ENCODE measurements at regions not wholly inside any gene's neighbourhood (a gene's known extent, or its start where the extent isn't known, plus 50 kb on each side); places are given as distances from the start of the nearest gene placed in this dataset.

GRCh38 chr2:173602153-173602795 lies 247.6 kb downstream of the CDCA7 start:
- no peaks in the 10 kb centered on the region for H3K4me1 Mint-ChIP-seq
- ChIA-PET CTCF (no interaction called here), POLR2A (no interaction called here)
- no peak overlapping the region for H3K4me3 ChIP-seq (ENCODE audit: low read length)
- peaks cover 8 to 29% (median 22%) of the 10 kb centered on the region in 5 donors for H3K27me3 Mint-ChIP-seq
- H3K9me3 Mint-ChIP-seq = peaks cover 0 to 18% (median 0%) of the 10 kb centered on the region in 11 donors
- no peak overlapping the region for H3K4me3 Mint-ChIP-seq
- H3K9me3 ChIP-seq (ENCODE audit: control insufficient read depth in 2 of 3, low read length in 3 of 3) = no peaks in the 10 kb centered on the region
- H3K4me1 ChIP-seq (ENCODE audit: control insufficient read depth in 2 of 2, insufficient read depth in 2 of 2, low read length in 2 of 2) = no peaks in the 10 kb centered on the region
- H3K27ac ChIP-seq (ENCODE audit: low read depth, low read length) = no peak overlapping the region
- H3K27me3 ChIP-seq (ENCODE audit: control insufficient read depth in 2 of 2, insufficient read depth in 2 of 2, low read length in 2 of 2) = no peaks in the 10 kb centered on the region
- intact Hi-C loops (cut with micrococcal nuclease) = no loop called here
- H3K36me3 Mint-ChIP-seq = no peaks in the 10 kb centered on the region
- no peak for ATAC-seq
- no peaks in the 10 kb centered on the region for H3K36me3 ChIP-seq (ENCODE audit: control insufficient read depth in 2 of 3, insufficient read depth in 3 of 3, low read length in 3 of 3)
- no peak for DNase-seq
- H3K27ac Mint-ChIP-seq = no peak overlapping the region

- H3K27ac ChIP-seq (ENCODE audit: low read depth, low read length) = no peak overlapping the region
- Mint-ChIP-seq H3K27me3 (peaks cover 13 to 48% (median 45%) of the 10 kb centered on the region in 5 donors), H3K27ac (no peak overlapping the region), H3K4me1 (no peaks in the 10 kb centered on the region), H3K36me3 (no peaks in the 10 kb centered on the region), H3K4me3 (no peak overlapping the region), H3K9me3 (peaks cover 0 to 10% (median 0%) of the 10 kb centered on the region in 11 donors)
- no peaks in the 10 kb centered on the region for H3K27me3 ChIP-seq (ENCODE audit: control insufficient read depth in 2 of 2, insufficient read depth in 2 of 2, low read length in 2 of 2)
- DNase-seq (no peak), ATAC-seq (no peak)
- intact Hi-C loops (cut with micrococcal nuclease) = no loop called here
- ChIA-PET CTCF (no interaction called here), POLR2A (no interaction called here)
- no peaks in the 10 kb centered on the region for H3K4me1 ChIP-seq (ENCODE audit: control insufficient read depth in 2 of 2, insufficient read depth in 2 of 2, low read length in 2 of 2)
- H3K36me3 ChIP-seq (ENCODE audit: control insufficient read depth in 2 of 3, insufficient read depth in 3 of 3, low read length in 3 of 3) = no peaks in the 10 kb centered on the region
- H3K4me3 ChIP-seq (ENCODE audit: low read length) = no peak overlapping the region
- no peaks in the 10 kb centered on the region for H3K9me3 ChIP-seq (ENCODE audit: control insufficient read depth in 2 of 3, low read length in 3 of 3)
Observed at GRCh38 chr2:173605994-173606393, 251.3 kb downstream of the CDCA7 start.

- POLR2A ChIA-PET = no interaction called here
- no peaks in the 10 kb centered on the region for H3K36me3 Mint-ChIP-seq
- DNase-seq = no peak
- no peaks in the 10 kb centered on the region for H3K4me1 ChIP-seq (ENCODE audit: control insufficient read depth in 2 of 2, insufficient read depth in 2 of 2, low read length in 2 of 2)
- no peaks in the 10 kb centered on the region for H3K4me1 Mint-ChIP-seq
- no peaks in the 10 kb centered on the region for H3K36me3 ChIP-seq (ENCODE audit: control insufficient read depth in 2 of 3, insufficient read depth in 3 of 3, low read length in 3 of 3)
- no peaks in the 10 kb centered on the region for H3K9me3 ChIP-seq (ENCODE audit: control insufficient read depth in 2 of 3, low read length in 3 of 3)
- CTCF ChIA-PET = no interaction called here
- H3K4me3 ChIP-seq (ENCODE audit: low read length) = no peak overlapping the region
- H3K27ac Mint-ChIP-seq = no peak overlapping the region
- H3K4me3 Mint-ChIP-seq = no peak overlapping the region
- H3K27me3 ChIP-seq (ENCODE audit: control insufficient read depth in 2 of 2, insufficient read depth in 2 of 2, low read length in 2 of 2) = no peaks in the 10 kb centered on the region
- no peak for ATAC-seq
- peaks cover 13 to 51% (median 48%) of the 10 kb centered on the region in 5 donors for H3K27me3 Mint-ChIP-seq
- H3K27ac ChIP-seq (ENCODE audit: low read depth, low read length) = no peak overlapping the region
- H3K9me3 Mint-ChIP-seq = peaks cover 0 to 10% (median 0%) of the 10 kb centered on the region in 11 donors
- intact Hi-C loops (cut with micrococcal nuclease) = no loop called here
Observed at GRCh38 chr2:173606619-173607248, 252.1 kb downstream of the CDCA7 start.

- H3K27ac Mint-ChIP-seq = no peak overlapping the region
- Histone ChIP-seq H3K27ac (ENCODE audit: low read depth, low read length) (no peak overlapping the region), H3K4me1 (ENCODE audit: control insufficient read depth in 2 of 2, insufficient read depth in 2 of 2, low read length in 2 of 2) (no peaks in the 10 kb centered on the region), H3K4me3 (ENCODE audit: low read length) (no peak overlapping the region), H3K27me3 (ENCODE audit: control insufficient read depth in 2 of 2, insufficient read depth in 2 of 2, low read length in 2 of 2) (no peaks in the 10 kb centered on the region), H3K36me3 (ENCODE audit: control insufficient read depth in 2 of 3, insufficient read depth in 3 of 3, low read length in 3 of 3) (no peaks in the 10 kb centered on the region), H3K9me3 (ENCODE audit: control insufficient read depth in 2 of 3, low read length in 3 of 3) (no peaks in the 10 kb centered on the region)
- ATAC-seq (no peak), DNase-seq (no peak)
- peaks cover 13 to 54% (median 46%) of the 10 kb centered on the region in 5 donors for H3K27me3 Mint-ChIP-seq
- H3K9me3 Mint-ChIP-seq = peaks cover 0 to 6% (median 0%) of the 10 kb centered on the region in 11 donors
- no peaks in the 10 kb centered on the region for H3K36me3 Mint-ChIP-seq
- ChIA-PET CTCF (no interaction called here), POLR2A (no interaction called here)
- no peaks in the 10 kb centered on the region for H3K4me1 Mint-ChIP-seq
- no peak overlapping the region for H3K4me3 Mint-ChIP-seq
- intact Hi-C loops (cut with micrococcal nuclease) = no loop called here
Observed at GRCh38 chr2:173607606-173608311, 253.1 kb downstream of the CDCA7 start.

- Histone ChIP-seq H3K4me1 (ENCODE audit: control insufficient read depth in 2 of 2, insufficient read depth in 2 of 2, low read length in 2 of 2) (no peaks in the 10 kb centered on the region), H3K9me3 (ENCODE audit: control insufficient read depth in 2 of 3, low read length in 3 of 3) (no peaks in the 10 kb centered on the region), H3K4me3 (ENCODE audit: low read length) (no peak overlapping the region), H3K27ac (ENCODE audit: low read depth, low read length) (no peak overlapping the region), H3K27me3 (ENCODE audit: control insufficient read depth in 2 of 2, insufficient read depth in 2 of 2, low read length in 2 of 2) (no peaks in the 10 kb centered on the region), H3K36me3 (ENCODE audit: control insufficient read depth in 2 of 3, insufficient read depth in 3 of 3, low read length in 3 of 3) (no peaks in the 10 kb centered on the region)
- no peaks in the 10 kb centered on the region for H3K36me3 Mint-ChIP-seq
- ATAC-seq (no peak), DNase-seq (no peak)
- H3K4me1 Mint-ChIP-seq = no peaks in the 10 kb centered on the region
- ChIA-PET CTCF (no interaction called here), POLR2A (no interaction called here)
- H3K27ac Mint-ChIP-seq = no peak overlapping the region
- peaks cover 13 to 62% (median 40%) of the 10 kb centered on the region in 5 donors for H3K27me3 Mint-ChIP-seq
- intact Hi-C loops (cut with micrococcal nuclease) = no loop called here
- H3K9me3 Mint-ChIP-seq = peaks cover 0 to under 1% (median 0%) of the 10 kb centered on the region in 11 donors
- H3K4me3 Mint-ChIP-seq = no peak overlapping the region
Observed at GRCh38 chr2:173611121-173611520, 256.4 kb downstream of the CDCA7 start.

- peaks cover 5 to 53% (median 34%) of the 10 kb centered on the region in 5 donors for H3K27me3 Mint-ChIP-seq
- ATAC-seq = no peak
- DNase-seq = no peak
- Histone ChIP-seq H3K4me1 (ENCODE audit: control insufficient read depth in 2 of 2, insufficient read depth in 2 of 2, low read length in 2 of 2) (no peaks in the 10 kb centered on the region), H3K4me3 (ENCODE audit: low read length) (no peak overlapping the region), H3K27me3 (ENCODE audit: control insufficient read depth in 2 of 2, insufficient read depth in 2 of 2, low read length in 2 of 2) (no peaks in the 10 kb centered on the region), H3K27ac (ENCODE audit: low read depth, low read length) (no peak overlapping the region), H3K9me3 (ENCODE audit: control insufficient read depth in 2 of 3, low read length in 3 of 3) (no peaks in the 10 kb centered on the region), H3K36me3 (ENCODE audit: control insufficient read depth in 2 of 3, insufficient read depth in 3 of 3, low read length in 3 of 3) (no peaks in the 10 kb centered on the region)
- POLR2A ChIA-PET = no interaction called here
- CTCF ChIA-PET = no interaction called here
- no peak overlapping the region for H3K27ac Mint-ChIP-seq
- H3K36me3 Mint-ChIP-seq = no peaks in the 10 kb centered on the region
- H3K4me1 Mint-ChIP-seq = no peaks in the 10 kb centered on the region
- no peak overlapping the region for H3K4me3 Mint-ChIP-seq
- intact Hi-C loops (cut with micrococcal nuclease) = no loop called here
- peaks cover 0 to 6% (median 3%) of the 10 kb centered on the region in 11 donors for H3K9me3 Mint-ChIP-seq
Observed at GRCh38 chr2:173612354-173612753, 257.7 kb downstream of the CDCA7 start.

All from naive thymus-derived CD4-positive, alpha-beta T cell (primary cell).